GM19035 (cell line): ENCODE measurements at regions not wholly inside any gene's neighbourhood (a gene's known extent, or its start where the extent isn't known, plus 50 kb on each side); places are given as distances from the start of the nearest gene placed in this dataset.

Experiments
- ATAC-seq: cut with Tn5 transposase; IDR thresholded peaks from one replicate; pipeline ENCODE4 v1.9.1; 2021; ENCODE audit not compliant: unreplicated experiment

DNA sequence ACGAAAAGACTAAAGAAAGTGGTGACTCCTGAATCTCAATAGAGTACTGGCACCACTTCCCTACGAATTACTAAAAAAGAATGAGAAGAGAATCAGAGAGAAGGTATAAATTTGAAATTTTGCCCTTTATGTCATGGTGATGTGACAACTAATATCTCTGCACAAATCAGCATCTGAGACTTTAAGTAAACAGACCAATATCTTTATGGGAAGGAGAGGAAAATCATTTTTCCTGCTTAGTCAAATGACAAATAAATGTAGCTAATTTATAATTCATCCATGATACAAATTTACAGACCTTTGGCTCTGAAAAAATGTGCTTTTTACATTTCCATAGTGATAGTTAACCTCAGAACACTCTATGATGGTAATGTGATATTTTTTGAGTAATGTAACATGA is 424.8 kb upstream of the EPHA5 start:
- no peak for ATAC-seq

- no peak for ATAC-seq
Observed at GRCh38 chr4:66094070-66094469, 423.8 kb upstream of the EPHA5 start.

GRCh38 chr4:66091786-66092185 is 421.5 kb upstream of the EPHA5 start:
- no peak for ATAC-seq

DNA sequence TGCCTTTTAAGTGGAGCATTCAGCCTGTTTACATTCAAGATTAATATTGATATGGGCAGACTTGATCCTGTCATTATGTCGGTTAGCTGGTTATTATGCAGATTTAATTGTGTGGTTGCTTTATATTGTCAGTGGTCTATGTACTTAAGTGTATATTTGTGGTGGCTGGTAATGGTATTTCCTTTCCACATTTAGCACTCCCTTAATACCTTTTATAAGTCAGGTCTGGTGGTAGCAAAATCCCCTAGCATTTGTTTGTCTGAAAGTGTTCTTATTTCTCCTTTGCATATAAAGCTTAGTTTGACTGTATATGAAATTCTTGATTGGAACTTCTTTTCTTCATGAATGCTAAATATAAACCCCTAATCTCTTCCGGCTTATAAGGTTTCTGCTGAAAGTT is 403.7 kb upstream of the EPHA5 start:
- no peak for ATAC-seq

DNA sequence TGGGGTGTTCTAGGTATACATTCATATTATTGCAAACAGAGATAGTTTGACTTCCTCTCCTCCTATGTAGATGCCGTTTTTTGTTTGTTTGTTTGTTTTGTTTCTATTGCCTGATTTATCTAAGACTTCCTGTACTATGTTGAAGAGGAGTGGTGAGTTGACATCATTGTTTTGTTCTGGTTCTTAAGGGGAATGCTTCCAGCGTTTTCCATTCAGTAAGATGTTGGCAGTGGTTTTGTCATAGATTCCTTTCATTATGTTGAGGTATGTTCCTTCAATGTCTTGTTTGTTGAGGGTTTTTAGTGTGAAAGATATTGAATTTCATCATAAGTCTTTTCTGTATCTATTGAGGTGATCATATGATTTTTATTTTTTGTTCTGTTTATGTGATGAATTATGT is 401.6 kb upstream of the EPHA5 start:
- no peak for ATAC-seq

DNA sequence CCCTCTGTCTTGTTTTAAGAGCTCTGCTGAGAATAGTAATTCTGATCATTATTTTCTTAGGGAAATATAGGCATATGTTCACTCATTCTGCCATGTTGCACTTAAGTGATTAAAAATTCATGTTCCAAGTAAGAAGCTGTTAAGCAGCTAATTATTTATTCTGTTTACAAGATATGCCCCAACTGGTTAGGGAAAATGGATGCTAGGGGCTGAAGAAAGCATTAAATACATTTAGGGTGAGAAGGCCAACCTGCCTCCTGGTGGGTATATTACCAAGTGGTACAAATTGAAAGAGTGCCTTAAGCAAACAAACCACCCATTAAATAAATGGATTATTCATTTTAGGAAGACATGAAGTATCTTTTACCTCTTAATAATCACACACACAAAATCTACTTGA is 392.6 kb upstream of the EPHA5 start:
- no peak for ATAC-seq

DNA sequence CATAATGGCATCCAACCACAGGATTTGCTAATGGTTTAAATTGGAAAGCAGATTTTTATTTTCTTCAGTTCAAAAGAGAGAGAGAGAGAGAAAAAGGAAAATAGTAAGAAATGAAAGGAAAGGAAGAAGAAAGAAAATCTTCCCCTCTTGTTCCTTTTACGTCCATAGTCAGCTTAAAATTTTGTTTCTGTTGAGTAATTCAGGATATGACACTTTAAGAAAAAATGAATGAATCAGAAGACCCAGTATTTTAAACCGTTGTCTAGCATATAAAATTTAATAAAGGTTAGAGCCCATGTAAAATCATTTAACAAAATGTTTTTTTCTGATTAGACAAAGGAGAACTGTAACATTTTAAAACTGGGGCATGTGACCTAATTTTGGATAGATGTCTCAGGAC is 391.8 kb upstream of the EPHA5 start:
- no peak for ATAC-seq

- no peak for ATAC-seq
Observed at GRCh38 chr4:66059556-66059955, 389.3 kb upstream of the EPHA5 start.

DNA sequence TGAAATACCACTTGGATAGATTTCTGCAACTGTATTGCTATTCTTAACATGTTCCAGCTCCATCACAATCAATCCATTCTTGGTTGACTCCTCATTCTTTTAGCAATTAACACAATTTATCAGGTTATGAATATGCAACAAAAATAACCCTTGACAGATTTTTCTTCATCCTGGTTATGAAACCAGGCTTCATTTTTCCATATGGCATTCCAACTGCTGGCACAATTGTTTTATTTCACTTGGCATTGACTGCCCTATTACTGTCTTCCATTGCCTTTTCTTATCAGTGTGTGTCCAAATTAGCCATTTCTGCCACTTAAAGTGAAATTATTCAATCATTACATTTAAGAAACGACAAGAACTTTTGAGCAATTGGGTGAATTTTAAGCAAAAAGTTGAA is 388.8 kb upstream of the EPHA5 start:
- ATAC-seq = no peak

GRCh38 chr4:66055999-66056398 is 385.7 kb upstream of the EPHA5 start:
- ATAC-seq = no peak

DNA sequence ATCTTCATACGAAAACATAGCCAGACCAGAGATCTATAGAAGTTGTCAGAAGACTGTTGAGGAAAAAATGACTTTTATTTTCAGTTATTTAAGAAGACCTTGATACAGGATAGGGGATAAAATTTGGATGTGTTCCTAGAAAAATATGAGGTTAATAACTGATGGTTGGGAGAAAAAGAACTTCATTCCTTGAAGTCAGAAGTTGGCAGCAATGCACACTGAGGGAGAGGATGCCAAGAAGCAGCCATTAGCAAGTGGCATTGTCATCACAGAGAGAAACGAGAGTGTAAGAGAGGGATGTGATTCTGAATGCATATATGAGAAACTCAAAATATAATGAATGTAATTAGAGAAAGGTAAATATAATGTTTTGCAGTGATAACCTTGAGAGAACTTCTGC is 382.1 kb upstream of the EPHA5 start:
- no peak for ATAC-seq

GRCh38 chr4:66048861-66049260 is 378.6 kb upstream of the EPHA5 start:
- ATAC-seq = no peak

GRCh38 chr4:66045913-66046312 is 375.6 kb upstream of the EPHA5 start:
- no peak for ATAC-seq

DNA sequence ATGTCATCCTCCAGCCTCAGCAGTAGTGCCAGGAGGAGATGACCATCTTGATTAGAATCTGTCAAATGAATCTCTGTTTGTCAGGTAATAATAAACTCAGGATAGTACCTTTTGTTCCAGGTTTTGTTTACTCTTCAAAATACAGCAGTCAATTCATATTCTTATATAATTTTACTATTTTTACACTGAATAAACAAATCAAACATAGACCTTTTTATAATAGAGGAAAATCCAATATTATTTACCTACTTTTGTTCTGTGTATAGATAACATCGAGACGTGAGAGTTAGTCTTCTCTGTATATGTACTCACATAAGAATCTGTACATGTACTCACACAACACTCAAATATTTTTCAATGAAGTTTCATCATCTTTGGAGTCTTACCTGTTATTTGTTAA is 365.4 kb upstream of the EPHA5 start:
- no peak for ATAC-seq

GRCh38 chr4:66034671-66035070 is 364.4 kb upstream of the EPHA5 start:
- ATAC-seq = no peak

- no peak for ATAC-seq
Observed at GRCh38 chr4:66034262-66034661, 364.0 kb upstream of the EPHA5 start.

DNA sequence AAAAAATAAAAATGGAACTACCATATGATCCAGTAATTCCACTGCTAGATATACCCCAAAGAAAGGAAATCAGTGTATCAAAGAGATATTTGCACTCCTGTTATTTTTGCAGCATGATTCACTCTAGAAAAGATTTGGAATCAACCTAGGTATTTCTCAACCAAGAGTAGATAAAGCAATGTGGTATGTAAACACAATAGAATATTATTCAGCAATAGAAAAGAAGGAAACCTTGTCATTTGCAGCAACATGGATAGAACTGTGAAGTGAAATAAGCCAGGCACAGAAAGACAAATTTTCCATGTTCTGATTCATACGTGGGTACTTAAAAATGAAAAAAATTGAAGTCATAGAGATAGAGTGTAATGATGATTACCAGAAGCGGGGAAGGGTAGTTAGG is 362.3 kb upstream of the EPHA5 start:
- ATAC-seq = no peak

DNA sequence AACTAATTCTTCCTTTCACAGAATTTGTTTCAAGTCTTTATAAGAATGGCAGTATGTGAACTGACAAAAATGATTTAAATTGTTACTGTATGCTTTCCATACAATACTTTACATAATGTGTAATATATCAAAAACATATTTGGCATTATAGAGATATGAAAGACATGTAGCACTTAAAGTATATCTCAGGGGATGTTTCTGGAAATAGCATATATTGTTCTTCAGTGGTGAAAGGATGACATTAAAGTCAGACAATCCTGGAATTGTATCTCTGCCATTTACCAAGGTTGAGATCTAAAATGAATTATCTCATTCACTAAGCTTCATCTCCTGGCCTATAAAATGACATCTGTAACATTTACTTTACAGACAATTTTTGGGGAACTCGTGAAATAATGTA is 358.4 kb upstream of the EPHA5 start:
- no peak for ATAC-seq

DNA sequence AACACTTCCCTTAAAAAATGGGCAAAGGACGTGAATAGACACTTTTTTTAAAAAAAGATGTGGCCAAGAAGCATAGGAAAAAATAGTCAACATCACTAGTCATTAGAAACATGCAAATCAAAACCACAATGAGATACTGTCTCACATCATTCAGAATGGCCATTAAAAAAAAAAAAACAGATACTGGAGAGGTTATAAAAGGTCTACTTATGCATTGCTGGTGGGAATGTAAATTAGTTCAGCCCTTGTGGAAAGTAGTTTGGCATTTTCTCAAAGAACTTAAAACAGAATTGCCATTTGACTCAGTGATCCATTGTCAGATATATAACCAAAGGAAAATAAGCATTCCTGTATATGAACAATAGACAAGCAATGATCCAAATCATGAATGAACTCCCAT is 352.8 kb upstream of the EPHA5 start:
- ATAC-seq = no peak

GRCh38 chr4:66017671-66018070 is 347.4 kb upstream of the EPHA5 start:
- ATAC-seq = no peak

DNA sequence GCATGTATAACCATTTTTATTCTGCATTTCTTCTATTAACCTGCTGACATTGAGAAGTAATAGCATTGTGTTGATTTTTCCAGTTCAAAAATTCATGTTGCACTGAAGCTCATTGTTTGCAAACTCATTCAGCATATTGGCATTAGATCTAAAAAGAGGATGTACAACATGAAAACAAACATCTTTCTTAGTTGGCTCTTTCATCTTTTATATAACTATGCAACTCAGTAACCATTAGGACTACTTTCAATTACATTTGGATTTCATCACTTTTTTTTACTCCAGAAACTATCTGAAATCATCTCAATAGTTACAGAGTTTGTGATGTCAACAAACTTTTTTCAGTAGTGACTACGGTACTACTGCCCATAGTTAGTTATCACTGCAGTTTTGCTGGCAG is 346.0 kb upstream of the EPHA5 start:
- no peak for ATAC-seq

DNA sequence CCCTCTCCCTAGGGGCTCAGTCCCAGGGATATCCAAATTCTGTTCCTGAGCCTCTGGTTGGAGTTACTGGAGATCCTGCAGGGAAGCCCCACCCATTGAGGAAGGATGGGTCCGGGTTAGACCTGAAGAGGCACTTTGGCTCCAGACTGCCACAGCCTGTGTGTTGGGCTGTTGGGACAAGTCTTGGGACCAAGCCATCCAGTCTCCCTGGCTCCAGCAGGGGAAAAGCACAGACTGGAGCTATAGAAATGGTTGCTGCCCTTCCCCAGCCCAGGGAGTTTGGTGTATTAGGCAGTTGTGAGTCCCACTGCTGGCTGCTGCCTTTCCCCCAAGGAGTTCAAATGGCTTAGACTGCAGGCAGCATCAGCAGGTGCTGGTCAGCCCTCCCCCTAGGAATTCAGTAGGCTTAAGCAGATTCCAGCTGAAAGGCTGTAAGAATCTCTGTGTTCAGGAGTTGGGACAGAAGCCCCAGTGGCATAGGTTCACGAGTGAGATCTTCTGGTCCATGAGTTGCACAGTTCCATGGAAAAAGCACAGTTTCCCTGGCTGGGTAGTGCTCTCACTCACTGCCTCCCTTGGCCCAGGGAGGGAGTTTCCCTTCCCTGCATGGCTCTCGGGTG is 344.0 kb upstream of the EPHA5 start:
- ATAC-seq = no peak

- ATAC-seq = no peak
Observed at GRCh38 chr4:66000510-66001117, 330.3 kb upstream of the EPHA5 start.
